ENCODE measurements at regions not wholly inside any gene's neighbourhood (a gene's known extent, or its start where the extent isn't known, plus 50 kb on each side); places are given as distances from the start of the nearest gene placed in this dataset.
A peak's percentile ranks its signal among the peaks of the same experiment; 100 is the strongest.

GRCh38 chr2:2399396-2399795 lies 68.3 kb upstream of the MYT1L start:
- no peaks in the 10 kb centered on the region for H3K4me1 ChIP-seq (ENCODE audit: control insufficient read depth, insufficient read depth, low read length)
- Mint-ChIP-seq H3K4me3 (no peak overlapping the region), H3K36me3 (ENCODE audit: low read depth) (no peaks in the 10 kb centered on the region), H3K27me3 (ENCODE audit: insufficient read depth) (no peaks in the 10 kb centered on the region), H3K4me1 (no peaks in the 10 kb centered on the region), H3K27ac (no peak overlapping the region), H3K9me3 (no peaks in the 10 kb centered on the region)
- no peak overlapping the region for H3K27ac ChIP-seq (ENCODE audit: low read depth, low read length)
- no peak overlapping the region for H3K9ac ChIP-seq (ENCODE audit: extremely low read depth, low read length, poor library complexity, severe bottlenecking)
- no peaks in the 10 kb centered on the region for H3K36me3 ChIP-seq (ENCODE audit: control insufficient read depth, insufficient read depth, low read length)
- H3K4me3 ChIP-seq (ENCODE audit: low read length), result no peak overlapping the region
- TF ChIP-seq, protein P1, sequence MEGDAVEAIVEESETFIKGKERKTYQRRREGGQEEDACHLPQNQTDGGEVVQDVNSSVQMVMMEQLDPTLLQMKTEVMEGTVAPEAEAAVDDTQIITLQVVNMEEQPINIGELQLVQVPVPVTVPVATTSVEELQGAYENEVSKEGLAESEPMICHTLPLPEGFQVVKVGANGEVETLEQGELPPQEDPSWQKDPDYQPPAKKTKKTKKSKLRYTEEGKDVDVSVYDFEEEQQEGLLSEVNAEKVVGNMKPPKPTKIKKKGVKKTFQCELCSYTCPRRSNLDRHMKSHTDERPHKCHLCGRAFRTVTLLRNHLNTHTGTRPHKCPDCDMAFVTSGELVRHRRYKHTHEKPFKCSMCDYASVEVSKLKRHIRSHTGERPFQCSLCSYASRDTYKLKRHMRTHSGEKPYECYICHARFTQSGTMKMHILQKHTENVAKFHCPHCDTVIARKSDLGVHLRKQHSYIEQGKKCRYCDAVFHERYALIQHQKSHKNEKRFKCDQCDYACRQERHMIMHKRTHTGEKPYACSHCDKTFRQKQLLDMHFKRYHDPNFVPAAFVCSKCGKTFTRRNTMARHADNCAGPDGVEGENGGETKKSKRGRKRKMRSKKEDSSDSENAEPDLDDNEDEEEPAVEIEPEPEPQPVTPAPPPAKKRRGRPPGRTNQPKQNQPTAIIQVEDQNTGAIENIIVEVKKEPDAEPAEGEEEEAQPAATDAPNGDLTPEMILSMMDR (conservative IDR thresholded peaks at IDR 0.05), result no peak
- no peaks in the 10 kb centered on the region for H3K27me3 ChIP-seq (ENCODE audit: control insufficient read depth, insufficient read depth, low read length, poor library complexity, severe bottlenecking)
- DNase-seq, result no peak
- H3K9me3 ChIP-seq (ENCODE audit: control insufficient read depth, low read length), result no peaks in the 10 kb centered on the region
- 92 to 93% methylated on average over 6 to 8 of the region's 8 CpGs for WGBS, 2 experiments (ENCODE audit: insufficient coverage in 1 of 2, insufficient read length in 1 of 2)

DNA sequence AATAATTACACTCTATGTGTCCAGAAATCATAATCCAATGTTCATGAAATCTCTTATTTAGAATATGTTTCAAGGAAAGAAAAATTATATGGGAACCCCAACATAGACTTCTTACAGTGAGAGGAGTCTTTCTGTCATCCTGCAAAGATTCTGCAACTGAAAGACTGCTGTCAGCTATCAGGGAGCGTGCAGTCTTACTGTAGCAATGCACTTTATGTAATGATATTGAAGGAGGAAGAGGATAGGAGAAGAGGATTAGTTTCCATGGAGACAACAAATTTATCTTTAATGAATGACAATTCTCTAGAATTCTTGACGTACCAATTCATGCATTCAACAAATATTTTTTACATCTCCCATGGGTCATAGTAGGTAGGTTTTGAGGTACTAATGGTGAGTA lies 61.3 kb upstream of the MYT1L start:
- H3K36me3 ChIP-seq (ENCODE audit: control insufficient read depth, insufficient read depth, low read length), result no peaks in the 10 kb centered on the region
- Mint-ChIP-seq H3K27ac (no peak overlapping the region), H3K9me3 (peaks cover 25% of the 10 kb centered on the region), H3K4me1 (peaks cover 1% of the 10 kb centered on the region), H3K27me3 (ENCODE audit: insufficient read depth) (no peaks in the 10 kb centered on the region), H3K4me3 (no peak overlapping the region), H3K36me3 (ENCODE audit: low read depth) (peaks cover 3% of the 10 kb centered on the region)
- WGBS, 2 experiments (ENCODE audit: insufficient coverage in 1 of 2, insufficient read length in 1 of 2), result 93 to 100% methylated on average over 1 of the region's 2 CpGs
- H3K9me3 ChIP-seq (ENCODE audit: control insufficient read depth, low read length), result no peaks in the 10 kb centered on the region
- H3K4me3 ChIP-seq (ENCODE audit: low read length), result no peak overlapping the region
- TF ChIP-seq, protein P1 (conservative IDR thresholded peaks at IDR 0.05), result no peak
- H3K4me1 ChIP-seq (ENCODE audit: control insufficient read depth, insufficient read depth, low read length), result no peaks in the 10 kb centered on the region
- DNase-seq, result no peak
- no peak overlapping the region for H3K9ac ChIP-seq (ENCODE audit: extremely low read depth, low read length, poor library complexity, severe bottlenecking)
- no peaks in the 10 kb centered on the region for H3K27me3 ChIP-seq (ENCODE audit: control insufficient read depth, insufficient read depth, low read length, poor library complexity, severe bottlenecking)
- H3K27ac ChIP-seq (ENCODE audit: low read depth, low read length), result no peak overlapping the region

- Mint-ChIP-seq H3K27me3 (ENCODE audit: insufficient read depth) (no peaks in the 10 kb centered on the region), H3K36me3 (ENCODE audit: low read depth) (peaks cover 3% of the 10 kb centered on the region), H3K4me1 (peaks cover 1% of the 10 kb centered on the region), H3K27ac (no peak overlapping the region), H3K9me3 (peaks cover 25% of the 10 kb centered on the region), H3K4me3 (no peak overlapping the region)
- Histone ChIP-seq H3K9ac (ENCODE audit: extremely low read depth, low read length, poor library complexity, severe bottlenecking) (no peak overlapping the region), H3K36me3 (ENCODE audit: control insufficient read depth, insufficient read depth, low read length) (no peaks in the 10 kb centered on the region), H3K27ac (ENCODE audit: low read depth, low read length) (no peak overlapping the region), H3K27me3 (ENCODE audit: control insufficient read depth, insufficient read depth, low read length, poor library complexity, severe bottlenecking) (no peaks in the 10 kb centered on the region), H3K9me3 (ENCODE audit: control insufficient read depth, low read length) (no peaks in the 10 kb centered on the region), H3K4me1 (ENCODE audit: control insufficient read depth, insufficient read depth, low read length) (no peaks in the 10 kb centered on the region), H3K4me3 (ENCODE audit: low read length) (no peak overlapping the region)
- peak; percentile 59 for DNase-seq
- TF ChIP-seq, protein P1 (conservative IDR thresholded peaks at IDR 0.05), result no peak
Observed at GRCh38 chr2:2389215-2389614, 58.1 kb upstream of the MYT1L start.
